22Rv1 (cell line): ENCODE measurements at regions not wholly inside any gene's neighbourhood (a gene's known extent, or its start where the extent isn't known, plus 50 kb on each side); places are given as distances from the start of the nearest gene placed in this dataset.

Experiments used
- ZFX ChIP-seq: fragments of 450-650 bp; IDR thresholded peaks from 2 replicates; pipeline ENCODE4 v1.6.1; 2017; ENCODE audit warnings: antibody characterized with exemption, borderline replicate concordance
- TF ChIP-seq, protein P1 (sequence below): fragments of 450-650 bp; IDR thresholded peaks from 2 replicates; pipeline ENCODE4 v1.5.1; 2017; ENCODE audit warnings: mild to moderate bottlenecking

DNA sequence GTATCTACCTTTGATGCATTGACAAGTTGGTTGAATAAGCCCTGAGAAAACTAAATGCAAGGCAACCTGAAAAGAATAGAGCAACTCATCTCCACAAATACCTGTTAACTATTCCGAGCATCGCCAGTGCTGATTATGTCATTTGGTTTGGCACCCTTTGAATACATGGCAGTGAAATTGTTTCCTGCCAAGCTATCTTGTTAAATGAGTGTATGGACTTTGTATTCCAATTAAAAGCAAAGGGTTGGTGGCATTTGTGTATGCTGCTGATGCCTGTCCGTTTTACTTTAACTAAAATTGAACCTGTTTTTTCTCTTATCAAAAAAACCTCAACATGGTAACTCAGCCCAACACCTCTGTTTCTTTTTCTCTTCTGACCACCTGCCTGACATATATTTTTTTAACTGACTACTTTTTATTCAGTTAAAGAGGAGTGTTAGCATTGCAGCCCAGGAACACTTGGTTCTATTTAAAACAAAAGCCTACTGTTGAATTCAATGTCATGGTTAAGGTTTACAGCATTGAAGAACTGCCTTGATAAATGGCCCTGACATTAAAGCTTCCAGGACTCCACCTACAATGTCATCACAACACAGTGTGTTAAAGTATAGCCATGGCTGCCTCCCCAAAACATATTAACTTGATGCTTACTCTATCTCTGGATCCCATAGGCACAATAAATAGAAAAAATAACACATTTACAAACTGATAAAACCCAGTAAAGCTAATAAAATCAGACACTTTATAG, 838.3 kb upstream of the NOVA1 start:
- TF ChIP-seq, protein P1, sequence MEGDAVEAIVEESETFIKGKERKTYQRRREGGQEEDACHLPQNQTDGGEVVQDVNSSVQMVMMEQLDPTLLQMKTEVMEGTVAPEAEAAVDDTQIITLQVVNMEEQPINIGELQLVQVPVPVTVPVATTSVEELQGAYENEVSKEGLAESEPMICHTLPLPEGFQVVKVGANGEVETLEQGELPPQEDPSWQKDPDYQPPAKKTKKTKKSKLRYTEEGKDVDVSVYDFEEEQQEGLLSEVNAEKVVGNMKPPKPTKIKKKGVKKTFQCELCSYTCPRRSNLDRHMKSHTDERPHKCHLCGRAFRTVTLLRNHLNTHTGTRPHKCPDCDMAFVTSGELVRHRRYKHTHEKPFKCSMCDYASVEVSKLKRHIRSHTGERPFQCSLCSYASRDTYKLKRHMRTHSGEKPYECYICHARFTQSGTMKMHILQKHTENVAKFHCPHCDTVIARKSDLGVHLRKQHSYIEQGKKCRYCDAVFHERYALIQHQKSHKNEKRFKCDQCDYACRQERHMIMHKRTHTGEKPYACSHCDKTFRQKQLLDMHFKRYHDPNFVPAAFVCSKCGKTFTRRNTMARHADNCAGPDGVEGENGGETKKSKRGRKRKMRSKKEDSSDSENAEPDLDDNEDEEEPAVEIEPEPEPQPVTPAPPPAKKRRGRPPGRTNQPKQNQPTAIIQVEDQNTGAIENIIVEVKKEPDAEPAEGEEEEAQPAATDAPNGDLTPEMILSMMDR = no peak
- TF ChIP-seq ZFX = no peak
